Stromal cell of bone marrow (primary cell): ENCODE measurements at regions not wholly inside any gene's neighbourhood (a gene's known extent, or its start where the extent isn't known, plus 50 kb on each side); places are given as distances from the start of the nearest gene placed in this dataset.
"Not testable (repeated sequence)": the region's sequence is repeated elsewhere in the genome, so short reads cannot be mapped to it uniquely, and the experiment has no call there.

Experiments
- DNase-seq: peaks from one replicate; pipeline ENCODE4 v3.0.0-alpha.2; 2012; ENCODE audit warnings: low read depth

- DNase-seq = no peak
These were observed 505.6 kb downstream of the PYDC2 start for GRCh38 chr3:191966556-191966955.

GRCh38 chr3:191968299-191968698 lies 507.3 kb downstream of the PYDC2 start:
- DNase-seq = no peak

GRCh38 chr3:191972714-191973398 lies 511.9 kb downstream of the PYDC2 start:
- DNase-seq = no peak

GRCh38 chr3:191973820-191974219 lies 512.9 kb downstream of the PYDC2 start:
- DNase-seq = no peak

GRCh38 chr3:191975936-191976335 lies 515.0 kb downstream of the PYDC2 start:
- DNase-seq = no peak

GRCh38 chr3:191980443-191980842 lies 519.5 kb downstream of the PYDC2 start:
- no peak for DNase-seq

- no peak for DNase-seq
These were observed 521.5 kb downstream of the PYDC2 start for GRCh38 chr3:191982481-191982880.

GRCh38 chr3:191985691-191986090 lies 524.7 kb downstream of the PYDC2 start:
- DNase-seq = peak; percentile 1

- DNase-seq = no peak
These were observed 526.9 kb downstream of the PYDC2 start for GRCh38 chr3:191987831-191988350.

- not testable (repeated sequence) for DNase-seq
These were observed 533.0 kb downstream of the PYDC2 start for GRCh38 chr3:191993952-191994351.

- DNase-seq = no peak
These were observed 536.1 kb downstream of the PYDC2 start for GRCh38 chr3:191997093-191997492.

GRCh38 chr3:191997579-191998268 lies 536.8 kb downstream of the PYDC2 start:
- DNase-seq = no peak

- no peak for DNase-seq
These were observed 540.3 kb downstream of the PYDC2 start for GRCh38 chr3:192001218-192001617.

- no peak for DNase-seq
These were observed 545.0 kb downstream of the PYDC2 start for GRCh38 chr3:192005989-192006388.

GRCh38 chr3:192009903-192010302 lies 548.9 kb downstream of the PYDC2 start:
- no peak for DNase-seq

GRCh38 chr3:192010490-192010889 lies 549.5 kb downstream of the PYDC2 start:
- no peak for DNase-seq

GRCh38 chr3:192011137-192011536 lies 550.2 kb downstream of the PYDC2 start:
- DNase-seq = no peak

- DNase-seq = no peak
These were observed 552.1 kb downstream of the PYDC2 start for GRCh38 chr3:192013110-192013509.

GRCh38 chr3:192022412-192022811 lies 561.4 kb downstream of the PYDC2 start:
- DNase-seq = peak; percentile 20

GRCh38 chr3:192024751-192025150 lies 563.8 kb downstream of the PYDC2 start:
- no peak for DNase-seq

GRCh38 chr3:192026661-192027060 lies 565.7 kb downstream of the PYDC2 start:
- DNase-seq = no peak

GRCh38 chr3:192031941-192032340 lies 571.0 kb downstream of the PYDC2 start:
- no peak for DNase-seq

GRCh38 chr3:192033246-192033645 lies 572.3 kb downstream of the PYDC2 start:
- no peak for DNase-seq

- peak; percentile 8 for DNase-seq
These were observed 577.8 kb downstream of the PYDC2 start for GRCh38 chr3:192038726-192039125.
